MM.1S (cell line): ENCODE measurements at regions not wholly inside any gene's neighbourhood (a gene's known extent, or its start where the extent isn't known, plus 50 kb on each side); places are given as distances from the start of the nearest gene placed in this dataset.

Source experiments
- DNase-seq: peaks from one replicate; pipeline ENCODE4 v3.0.0-alpha.2; 2015
- H2AFZ ChIP-seq: fragments of 300-600 bp; sonication (generic); 2 replicates; pipeline ENCODE4 v1.6.0; 2016; ENCODE audit warnings: antibody characterized with exemption, low read length
- H3F3A ChIP-seq: fragments of 300-600 bp; sonication (generic); 2 replicates; pipeline ENCODE4 v1.6.1; 2016; ENCODE audit warnings: mild to moderate bottlenecking, antibody characterized with exemption, low read length, moderate library complexity, mixed read lengths; ENCODE audit not compliant: insufficient read depth
- H3K27ac ChIP-seq: fragments of 300-600 bp; sonication (generic); 2 replicates; pipeline ENCODE4 v1.5.1; 2016; ENCODE audit warnings: mild to moderate bottlenecking, low read length
- H3K27me3 ChIP-seq: fragments of 300-600 bp; sonication (generic); replicated peaks from 2 replicates; pipeline ENCODE4 v1.6.0; 2016; ENCODE audit warnings: low read length; ENCODE audit not compliant: insufficient read depth
- H3K36me3 ChIP-seq: fragments of 300-600 bp; sonication (generic); replicated peaks from 2 replicates; pipeline ENCODE4 v1.6.1; 2016; ENCODE audit warnings: mild to moderate bottlenecking, low read length, mixed read lengths; ENCODE audit not compliant: insufficient read depth
- H3K4me1 ChIP-seq: fragments of 300-600 bp; sonication (generic); 2 replicates; pipeline ENCODE4 v1.6.1; 2016; ENCODE audit warnings: low read length, mixed read lengths
- H3K4me2 ChIP-seq: fragments of 300-600 bp; sonication (generic); 2 replicates; pipeline ENCODE4 v1.6.0; 2016; ENCODE audit warnings: low read depth, low read length
- H3K4me3 ChIP-seq: fragments of 300-600 bp; sonication (generic); 2 replicates; pipeline ENCODE4 v1.5.1; 2016; ENCODE audit warnings: low read length, mixed read lengths
- H3K79me2 ChIP-seq: fragments of 300-600 bp; sonication (generic); 2 replicates; pipeline ENCODE4 v1.6.1; 2016; ENCODE audit warnings: mixed run types, low read length, mixed read lengths
- H3K9ac ChIP-seq: fragments of 300-600 bp; sonication (generic); 2 replicates; pipeline ENCODE4 v1.6.1; 2016; ENCODE audit warnings: low read length, mixed read lengths
- H3K9me2 ChIP-seq: fragments of 300-600 bp; sonication (generic); replicated peaks from 2 replicates; pipeline ENCODE4 v1.6.1; 2016; ENCODE audit warnings: mild to moderate bottlenecking, low read length, mixed read lengths; ENCODE audit not compliant: insufficient read depth
- H3K9me3 ChIP-seq: fragments of 300-600 bp; sonication (generic); replicated peaks from 2 replicates; pipeline ENCODE4 v1.6.1; 2016; ENCODE audit warnings: mild to moderate bottlenecking, low read length, mixed read lengths; ENCODE audit not compliant: insufficient read depth
- H4K20me1 ChIP-seq: fragments of 300-600 bp; sonication (generic); 2 replicates; pipeline ENCODE4 v1.6.1; 2016; ENCODE audit warnings: mild to moderate bottlenecking, low read length, moderate library complexity, mixed read lengths; ENCODE audit not compliant: insufficient read depth
- CTCF ChIP-seq: fragments of 300-600 bp; sonication (generic); IDR thresholded peaks from 2 replicates; pipeline ENCODE4 v1.5.1; 2016; ENCODE audit warnings: antibody characterized with exemption, low read length, mixed read lengths
- EZH2 ChIP-seq: fragments of 300-600 bp; sonication (generic); optimal IDR thresholded peaks from 2 replicates; pipeline ENCODE3; 2017; ENCODE audit warnings: low read depth, mild to moderate bottlenecking, antibody characterized with exemption, low read length, mixed read lengths
- EZH2phosphoT487 ChIP-seq: fragments of 300-600 bp; sonication (generic); IDR thresholded peaks from 2 replicates; pipeline ENCODE4 v1.6.1; 2018; ENCODE audit warnings: antibody characterized with exemption, low read length

- Histone ChIP-seq H3K27ac (no peak overlapping the region), H3K4me1 (no peaks in the 10 kb centered on the region), H3K4me2 (no peak overlapping the region), H2AFZ (no peak overlapping the region), H3K36me3 (no peaks in the 10 kb centered on the region), H3K9me3 (no peaks in the 10 kb centered on the region), H3F3A (no peaks in the 10 kb centered on the region), H3K9me2 (no peaks in the 10 kb centered on the region), H3K79me2 (no peaks in the 10 kb centered on the region), H4K20me1 (no peaks in the 10 kb centered on the region), H3K4me3 (no peak overlapping the region), H3K9ac (no peak overlapping the region), H3K27me3 (no peaks in the 10 kb centered on the region)
- no peak for DNase-seq
- TF ChIP-seq CTCF (no peak), EZH2 (no peak), EZH2phosphoT487 (no peak)
Observed at GRCh38 chr3:34066999-34067398, 268.6 kb downstream of the PDCD6IP start.

GRCh38 chr3:34067536-34068051 is 269.2 kb downstream of the PDCD6IP start:
- Histone ChIP-seq H3K4me2 (no peak overlapping the region), H3K27ac (no peak overlapping the region), H3K4me3 (no peak overlapping the region), H3K27me3 (no peaks in the 10 kb centered on the region), H3F3A (no peaks in the 10 kb centered on the region), H3K9me2 (no peaks in the 10 kb centered on the region), H3K9ac (no peak overlapping the region), H3K4me1 (no peaks in the 10 kb centered on the region), H4K20me1 (no peaks in the 10 kb centered on the region), H3K36me3 (no peaks in the 10 kb centered on the region), H2AFZ (no peak overlapping the region), H3K9me3 (no peaks in the 10 kb centered on the region), H3K79me2 (no peaks in the 10 kb centered on the region)
- TF ChIP-seq EZH2 = no peak
- no peak for TF ChIP-seq CTCF
- no peak for TF ChIP-seq EZH2phosphoT487
- no peak for DNase-seq

- H3K9ac ChIP-seq = no peak overlapping the region
Observed at GRCh38 chr3:34068505-34068904, 270.1 kb downstream of the PDCD6IP start.

More at GRCh38 chr3:34068505-34068904, 270.1 kb downstream of the PDCD6IP start:
- H2AFZ ChIP-seq = no peak overlapping the region
- H3K27me3 ChIP-seq = no peaks in the 10 kb centered on the region
- H3K4me1 ChIP-seq = no peaks in the 10 kb centered on the region
- H4K20me1 ChIP-seq = no peaks in the 10 kb centered on the region
- H3K9me2 ChIP-seq = no peaks in the 10 kb centered on the region
- DNase-seq = no peak
- H3K9me3 ChIP-seq = no peaks in the 10 kb centered on the region
- no peaks in the 10 kb centered on the region for H3K36me3 ChIP-seq
- H3K79me2 ChIP-seq = no peaks in the 10 kb centered on the region
- no peak overlapping the region for H3K4me2 ChIP-seq
- H3K4me3 ChIP-seq = no peak overlapping the region
- H3K27ac ChIP-seq = no peak overlapping the region
- TF ChIP-seq CTCF = no peak
- no peak for TF ChIP-seq EZH2
- no peak for TF ChIP-seq EZH2phosphoT487
- no peaks in the 10 kb centered on the region for H3F3A ChIP-seq
